ENCODE measurements at regions not wholly inside any gene's neighbourhood (a gene's known extent, or its start where the extent isn't known, plus 50 kb on each side); places are given as distances from the start of the nearest gene placed in this dataset.
"Not testable (repeated sequence)": the region's sequence is repeated elsewhere in the genome, so short reads cannot be mapped to it uniquely, and the experiment has no call there.

DNA sequence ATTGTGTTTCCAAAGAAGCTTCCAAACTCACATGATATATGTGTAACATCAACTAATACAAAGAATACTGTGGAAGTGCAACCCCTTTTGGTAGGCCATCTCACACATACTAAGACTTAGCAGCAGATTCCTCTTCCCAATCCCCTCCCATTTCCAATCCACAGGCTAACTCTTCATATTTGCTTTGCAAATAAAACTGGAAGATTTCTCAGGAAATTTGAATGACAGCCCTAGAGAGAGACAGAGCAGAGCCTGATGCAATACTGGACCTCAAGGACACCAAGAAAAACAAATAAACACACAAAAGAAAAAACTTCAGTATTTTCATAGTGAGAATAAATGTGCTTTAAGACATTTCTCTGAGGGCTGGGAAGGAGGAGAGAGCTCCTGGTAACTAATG lies 190.2 kb upstream of the BRINP3 start:
- H3K4me3 ChIP-seq (ENCODE audit: low read depth, low read length), result no peak overlapping the region
- TF ChIP-seq POLR2A (IDR thresholded peaks at IDR 0.05; ENCODE audit: extremely low read depth, insufficient read length) (no peak), MYC (IDR thresholded peaks at IDR 0.05; ENCODE audit: low read depth, low read length) (no peak), CTCF (IDR thresholded peaks at IDR 0.05; ENCODE audit: low read depth, low read length) (no peak)
- TF ChIP-seq, protein P1, sequence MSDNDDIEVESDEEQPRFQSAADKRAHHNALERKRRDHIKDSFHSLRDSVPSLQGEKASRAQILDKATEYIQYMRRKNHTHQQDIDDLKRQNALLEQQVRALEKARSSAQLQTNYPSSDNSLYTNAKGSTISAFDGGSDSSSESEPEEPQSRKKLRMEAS (IDR thresholded peaks at IDR 0.05; ENCODE audit: low read depth, low read length), result no peak
- no peak for DNase-seq (ENCODE audit: low read depth)

GRCh38 chr1:190679044-190679443 lies 201.4 kb upstream of the BRINP3 start:
- no peak for DNase-seq (ENCODE audit: low read depth)
- H3K4me3 ChIP-seq (ENCODE audit: low read depth, low read length), result no peak overlapping the region
- no peak for TF ChIP-seq CTCF (IDR thresholded peaks at IDR 0.05; ENCODE audit: low read depth, low read length)
- TF ChIP-seq, protein P1 (IDR thresholded peaks at IDR 0.05; ENCODE audit: low read depth, low read length), result no peak
- TF ChIP-seq POLR2A (IDR thresholded peaks at IDR 0.05; ENCODE audit: extremely low read depth, insufficient read length), result no peak
- TF ChIP-seq MYC (IDR thresholded peaks at IDR 0.05; ENCODE audit: low read depth, low read length), result no peak

GRCh38 chr1:190679454-190679853 lies 201.8 kb upstream of the BRINP3 start:
- DNase-seq (ENCODE audit: low read depth), result no peak
- H3K4me3 ChIP-seq (ENCODE audit: low read depth, low read length), result no peak overlapping the region
- TF ChIP-seq POLR2A (IDR thresholded peaks at IDR 0.05; ENCODE audit: extremely low read depth, insufficient read length), result no peak
- TF ChIP-seq MYC (IDR thresholded peaks at IDR 0.05; ENCODE audit: low read depth, low read length), result no peak
- TF ChIP-seq, protein P1 (IDR thresholded peaks at IDR 0.05; ENCODE audit: low read depth, low read length), result no peak
- no peak for TF ChIP-seq CTCF (IDR thresholded peaks at IDR 0.05; ENCODE audit: low read depth, low read length)

DNA sequence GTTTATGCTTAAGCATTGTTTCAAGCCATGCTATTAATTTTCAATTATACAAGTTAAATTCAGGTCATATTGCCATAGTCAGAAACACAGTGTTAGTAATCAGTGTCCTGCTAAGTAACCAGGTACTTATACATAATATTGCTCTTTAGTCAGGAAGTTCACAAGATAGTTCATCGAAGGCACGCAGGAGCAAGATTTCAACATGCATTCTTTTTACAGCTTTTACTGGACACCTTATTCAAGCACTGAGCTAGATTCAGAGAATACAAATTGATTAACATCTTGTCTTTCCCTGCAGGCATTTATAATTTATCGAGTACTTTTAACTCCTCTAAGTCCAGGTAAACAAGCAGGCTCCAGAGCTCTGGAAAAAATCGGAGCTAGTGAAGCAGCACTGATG lies 202.3 kb upstream of the BRINP3 start:
- no peak overlapping the region for H3K4me3 ChIP-seq (ENCODE audit: low read depth, low read length)
- TF ChIP-seq, protein P1 (IDR thresholded peaks at IDR 0.05; ENCODE audit: low read depth, low read length), result no peak
- TF ChIP-seq CTCF (IDR thresholded peaks at IDR 0.05; ENCODE audit: low read depth, low read length), result no peak
- no peak for TF ChIP-seq MYC (IDR thresholded peaks at IDR 0.05; ENCODE audit: low read depth, low read length)
- no peak for TF ChIP-seq POLR2A (IDR thresholded peaks at IDR 0.05; ENCODE audit: extremely low read depth, insufficient read length)

GRCh38 chr1:190685676-190686075 lies 208.0 kb upstream of the BRINP3 start:
- no peak for TF ChIP-seq CTCF (IDR thresholded peaks at IDR 0.05; ENCODE audit: low read depth, low read length)
- no peak for TF ChIP-seq POLR2A (IDR thresholded peaks at IDR 0.05; ENCODE audit: extremely low read depth, insufficient read length)
- TF ChIP-seq, protein P1 (IDR thresholded peaks at IDR 0.05; ENCODE audit: low read depth, low read length), result no peak
- TF ChIP-seq MYC (IDR thresholded peaks at IDR 0.05; ENCODE audit: low read depth, low read length), result no peak
- H3K4me3 ChIP-seq (ENCODE audit: low read depth, low read length), result no peak overlapping the region
- DNase-seq (ENCODE audit: low read depth), result no peak

More for the DNA sequence above, 202.3 kb upstream of the BRINP3 start:
- no peak for DNase-seq (ENCODE audit: low read depth)

DNA sequence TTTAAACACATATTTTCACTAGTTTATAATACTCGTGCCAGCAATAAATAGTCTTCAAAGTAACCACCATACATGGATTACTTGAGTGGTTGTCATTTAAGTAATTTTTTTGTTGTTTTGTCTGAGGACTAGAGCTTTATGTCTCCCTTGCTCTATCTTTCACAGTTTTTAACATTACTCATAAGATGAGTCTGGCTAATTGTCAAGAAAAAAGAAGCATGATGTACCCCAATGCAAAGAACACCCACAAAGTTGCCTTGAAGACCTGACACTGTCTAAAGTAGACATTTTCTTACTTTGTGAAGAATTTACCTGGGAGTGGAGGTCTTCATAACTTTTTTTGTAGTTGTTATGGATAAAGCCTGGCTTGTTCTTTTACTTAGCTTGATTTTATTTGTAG lies 210.4 kb upstream of the BRINP3 start:
- TF ChIP-seq CTCF (IDR thresholded peaks at IDR 0.05; ENCODE audit: low read depth, low read length), result no peak
- no peak for TF ChIP-seq MYC (IDR thresholded peaks at IDR 0.05; ENCODE audit: low read depth, low read length)
- TF ChIP-seq, protein P1 (IDR thresholded peaks at IDR 0.05; ENCODE audit: low read depth, low read length), result no peak
- no peak for TF ChIP-seq POLR2A (IDR thresholded peaks at IDR 0.05; ENCODE audit: extremely low read depth, insufficient read length)
- no peak for DNase-seq (ENCODE audit: low read depth)

GRCh38 chr1:190698488-190698887 lies 220.8 kb upstream of the BRINP3 start:
- DNase-seq (ENCODE audit: low read depth), result peak; percentile 1
- H3K4me3 ChIP-seq (ENCODE audit: low read depth, low read length), result not testable (repeated sequence)

More for the DNA sequence above, 210.4 kb upstream of the BRINP3 start:
- H3K4me3 ChIP-seq (ENCODE audit: low read depth, low read length), result no peak overlapping the region

Data from NB4 (cell line).